NCI-H69 (cell line): ENCODE measurements at regions not wholly inside any gene's neighbourhood (a gene's known extent, or its start where the extent isn't known, plus 50 kb on each side); places are given as distances from the start of the nearest gene placed in this dataset.

Experiments used
- DNase-seq: peaks from one replicate; lab custom pipeline; 2025; lab: John Stamatoyannopoulos, UW

DNA sequence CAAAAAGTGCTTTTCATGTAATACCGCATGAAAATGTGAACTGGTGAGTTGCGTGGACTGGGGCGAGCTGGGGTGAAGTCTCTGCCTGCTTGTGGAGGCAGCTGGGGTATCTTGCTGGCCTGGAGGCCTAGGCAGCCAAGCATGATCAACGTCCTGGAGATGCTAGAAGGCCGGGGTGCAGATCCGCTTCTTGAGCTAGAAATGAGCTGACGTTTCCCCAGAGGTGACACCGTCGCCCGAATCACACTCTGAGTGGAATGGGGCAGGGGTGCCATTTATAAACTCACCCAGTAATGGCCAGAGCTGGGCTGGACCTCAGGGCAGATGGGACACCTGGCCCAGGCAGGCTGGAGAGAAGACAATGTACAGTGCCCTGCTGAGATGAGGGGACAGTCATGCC, 1513.0 kb downstream of the TBC1D22A start:
- no peak for DNase-seq

- DNase-seq, result no peak
Measured at GRCh38 chr22:48270731-48271130, 1508.3 kb downstream of the TBC1D22A start.

GRCh38 chr22:48268771-48269552, 1506.5 kb downstream of the TBC1D22A start:
- no peak for DNase-seq

- no peak for DNase-seq
Measured at GRCh38 chr22:48268293-48268692, 1505.8 kb downstream of the TBC1D22A start.

GRCh38 chr22:48267681-48268080, 1505.2 kb downstream of the TBC1D22A start:
- DNase-seq, result no peak

DNA sequence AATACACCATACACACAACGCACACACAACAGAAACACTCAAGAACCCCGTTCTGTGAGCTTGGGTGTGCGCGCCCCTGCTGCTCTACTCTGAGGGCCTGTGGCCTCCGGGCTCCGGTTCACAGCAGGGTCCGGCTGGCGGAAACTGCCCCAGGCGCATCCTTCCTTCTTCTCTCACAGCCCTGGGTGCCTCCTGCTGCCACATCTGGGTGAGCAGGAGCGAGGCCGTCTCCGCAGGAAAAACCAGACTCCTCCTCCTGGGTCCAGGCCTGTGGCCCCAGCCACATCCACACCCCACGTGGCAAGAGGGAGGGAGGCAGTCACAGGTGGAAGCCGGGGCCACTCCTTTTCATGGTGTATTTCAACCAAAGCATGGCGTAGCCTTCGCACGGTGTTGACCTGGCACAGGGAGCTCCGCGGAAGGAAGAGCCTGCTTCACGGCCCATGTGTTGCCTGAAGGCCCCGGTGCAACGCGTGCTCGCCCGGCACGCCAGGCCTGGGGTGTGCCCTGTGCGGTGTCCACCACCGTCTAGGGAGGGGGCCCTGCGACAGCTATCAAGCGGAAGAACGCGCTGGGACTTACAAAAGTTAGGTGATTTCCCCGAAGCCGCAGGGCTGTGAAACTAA, 1502.7 kb downstream of the TBC1D22A start:
- no peak for DNase-seq

GRCh38 chr22:48264586-48264985, 1502.1 kb downstream of the TBC1D22A start:
- DNase-seq, result no peak

GRCh38 chr22:48263791-48264351, 1501.4 kb downstream of the TBC1D22A start:
- no peak for DNase-seq

- DNase-seq, result no peak
Measured at GRCh38 chr22:48263431-48263765, 1500.9 kb downstream of the TBC1D22A start.

DNA sequence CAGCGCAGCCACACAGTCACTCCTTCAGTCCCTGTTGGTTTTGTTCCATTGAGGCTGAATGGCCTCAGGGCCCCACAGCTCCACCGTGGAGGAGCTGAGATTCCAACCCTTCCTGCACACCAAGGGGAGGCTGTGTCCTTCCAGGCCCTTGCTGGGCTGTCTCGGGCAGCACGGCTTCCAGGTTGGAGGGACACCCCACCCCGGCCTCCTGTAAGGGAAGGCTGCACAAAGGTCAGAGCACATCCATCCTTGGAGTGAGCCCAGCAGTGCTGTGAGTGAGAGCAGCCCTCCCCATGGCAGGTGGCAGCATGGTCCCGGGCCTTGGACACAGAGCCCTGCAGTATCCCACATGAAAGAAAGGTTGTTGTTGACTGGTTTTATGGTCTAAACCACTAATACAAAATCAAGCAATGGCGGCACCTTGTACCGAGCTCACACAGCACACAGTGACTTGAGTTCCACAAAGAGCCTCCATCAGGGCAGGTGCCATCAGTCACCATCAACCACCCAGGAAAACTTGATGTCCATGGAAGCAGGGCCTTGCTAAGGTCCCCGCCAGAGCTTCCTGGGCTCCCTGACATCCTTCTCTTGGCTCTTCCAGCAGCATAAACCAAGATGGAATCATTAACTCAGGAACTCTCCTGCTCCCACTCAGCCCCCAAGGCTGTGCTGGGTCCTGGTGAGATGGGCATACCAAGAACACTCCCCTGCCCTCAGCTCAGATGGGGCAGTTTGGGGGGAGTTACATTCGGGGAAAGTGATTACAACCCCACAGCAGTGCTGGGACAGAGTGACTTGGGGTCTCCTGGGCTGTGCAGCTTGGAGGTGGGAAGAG, 1500.4 kb downstream of the TBC1D22A start:
- no peak for DNase-seq

- DNase-seq, result no peak
Measured at GRCh38 chr22:48261706-48262105, 1499.3 kb downstream of the TBC1D22A start.

DNA sequence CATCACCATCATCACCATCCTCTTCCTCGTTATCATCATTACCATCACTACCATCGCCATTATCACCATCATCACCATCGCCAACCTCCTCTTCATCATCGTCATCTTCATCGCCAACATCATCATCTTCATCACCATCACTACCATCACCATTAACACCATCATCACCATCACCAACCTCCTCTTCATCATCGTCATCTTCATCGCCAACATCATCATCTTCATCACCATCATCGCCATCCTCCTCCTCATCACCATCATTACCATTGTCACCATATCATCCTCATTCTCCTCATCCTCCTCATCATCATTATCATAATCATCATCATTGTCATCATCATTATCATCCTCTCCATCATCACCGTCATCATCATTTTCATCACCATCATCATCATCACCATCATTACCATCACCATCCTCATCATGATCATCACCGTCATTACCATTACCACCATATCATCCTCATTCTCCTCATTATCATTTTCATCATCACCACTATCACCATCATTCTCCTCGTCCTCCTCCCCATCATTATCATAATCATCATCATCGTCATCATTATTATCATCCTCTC, 1498.7 kb downstream of the TBC1D22A start:
- DNase-seq, result no peak

- no peak for DNase-seq
Measured at GRCh38 chr22:48259991-48260670, 1497.7 kb downstream of the TBC1D22A start.

DNA sequence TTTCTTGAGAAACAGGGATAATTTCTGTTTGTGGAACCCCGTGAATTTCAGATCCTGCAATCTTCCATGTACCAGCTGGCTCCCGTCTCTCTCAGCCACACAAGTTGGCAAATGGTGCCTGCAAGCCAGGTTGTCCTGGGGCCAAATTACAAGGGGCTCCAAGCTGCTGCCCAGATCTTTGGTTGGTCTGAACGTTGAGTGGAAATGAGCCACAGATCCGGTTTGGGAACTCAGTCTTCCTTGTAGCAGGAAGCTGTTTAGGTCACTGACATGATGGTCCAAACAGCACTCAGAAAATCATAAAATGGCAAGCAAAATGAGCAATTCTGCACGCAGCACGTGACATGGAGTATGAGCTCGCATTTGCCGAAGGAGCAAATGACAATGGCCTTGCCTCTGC, 1496.4 kb downstream of the TBC1D22A start:
- DNase-seq, result no peak

- DNase-seq, result no peak
Measured at GRCh38 chr22:48258064-48258701, 1495.7 kb downstream of the TBC1D22A start.

DNA sequence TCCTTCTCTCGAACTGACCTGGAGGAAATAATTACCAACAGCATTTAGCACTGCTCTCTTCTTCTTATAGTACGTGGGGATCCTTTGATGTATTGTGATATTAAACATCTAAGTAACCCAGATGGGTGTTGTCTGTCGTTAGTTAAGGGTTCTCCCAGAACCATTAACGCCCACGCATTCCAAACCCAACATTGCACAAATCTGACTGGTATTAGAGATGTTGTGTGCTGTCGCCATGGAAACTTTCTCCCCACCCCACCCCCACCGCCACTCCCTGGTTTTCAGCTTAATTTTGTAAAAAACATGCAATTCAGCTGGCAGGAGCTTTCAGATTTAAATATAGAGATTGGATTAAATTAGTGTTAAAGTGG, 1495.2 kb downstream of the TBC1D22A start:
- no peak for DNase-seq

- no peak for DNase-seq
Measured at GRCh38 chr22:48256776-48257684, 1494.6 kb downstream of the TBC1D22A start.

- DNase-seq, result no peak
Measured at GRCh38 chr22:48256041-48256739, 1493.7 kb downstream of the TBC1D22A start.

DNA sequence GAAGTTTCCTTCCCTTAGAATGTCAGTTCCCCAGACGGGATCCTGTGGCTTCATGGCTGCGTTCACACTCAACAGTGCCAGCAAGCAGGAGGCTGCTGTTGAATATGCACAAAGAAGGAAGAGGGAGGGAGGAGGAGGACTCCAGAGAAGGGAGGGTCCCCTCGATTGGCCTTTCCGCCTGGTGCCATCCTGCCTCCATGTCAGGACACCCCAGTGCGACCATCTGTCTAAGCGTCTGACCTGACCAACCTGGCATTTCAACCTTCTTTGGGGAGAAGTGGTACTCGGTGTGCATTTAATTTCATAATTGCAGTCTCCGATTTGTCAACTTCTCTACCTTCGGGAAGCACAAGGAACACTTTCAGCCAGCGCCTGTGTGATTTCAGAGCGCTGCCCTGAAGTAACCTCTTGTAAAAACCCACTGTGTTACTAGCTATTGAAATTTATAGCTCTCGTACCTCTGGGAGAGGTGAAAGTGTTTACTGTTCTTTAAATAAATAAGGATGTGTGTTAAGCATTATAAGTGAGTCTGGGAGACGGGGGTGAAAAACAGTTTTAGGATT, 1491.9 kb downstream of the TBC1D22A start:
- DNase-seq, result peak; percentile 93
